NB4 (cell line): ENCODE measurements at regions not wholly inside any gene's neighbourhood (a gene's known extent, or its start where the extent isn't known, plus 50 kb on each side); places are given as distances from the start of the nearest gene placed in this dataset.

Source experiments
- MYC ChIP-seq: IDR thresholded peaks from 2 replicates; pipeline ENCODE4 v1.6.1; 2011; ENCODE audit warnings: low read depth, low read length
- POLR2A ChIP-seq: IDR thresholded peaks from 2 replicates; pipeline ENCODE4 v1.6.1; 2011; ENCODE audit warnings: mild to moderate bottlenecking; ENCODE audit not compliant: insufficient read length; ENCODE audit errors: extremely low read depth
- TF ChIP-seq, protein P1 (sequence below): IDR thresholded peaks from one replicate; pipeline ENCODE4 v1.5.1; 2012; ENCODE audit warnings: low read depth, low read length

- TF ChIP-seq, protein P1, sequence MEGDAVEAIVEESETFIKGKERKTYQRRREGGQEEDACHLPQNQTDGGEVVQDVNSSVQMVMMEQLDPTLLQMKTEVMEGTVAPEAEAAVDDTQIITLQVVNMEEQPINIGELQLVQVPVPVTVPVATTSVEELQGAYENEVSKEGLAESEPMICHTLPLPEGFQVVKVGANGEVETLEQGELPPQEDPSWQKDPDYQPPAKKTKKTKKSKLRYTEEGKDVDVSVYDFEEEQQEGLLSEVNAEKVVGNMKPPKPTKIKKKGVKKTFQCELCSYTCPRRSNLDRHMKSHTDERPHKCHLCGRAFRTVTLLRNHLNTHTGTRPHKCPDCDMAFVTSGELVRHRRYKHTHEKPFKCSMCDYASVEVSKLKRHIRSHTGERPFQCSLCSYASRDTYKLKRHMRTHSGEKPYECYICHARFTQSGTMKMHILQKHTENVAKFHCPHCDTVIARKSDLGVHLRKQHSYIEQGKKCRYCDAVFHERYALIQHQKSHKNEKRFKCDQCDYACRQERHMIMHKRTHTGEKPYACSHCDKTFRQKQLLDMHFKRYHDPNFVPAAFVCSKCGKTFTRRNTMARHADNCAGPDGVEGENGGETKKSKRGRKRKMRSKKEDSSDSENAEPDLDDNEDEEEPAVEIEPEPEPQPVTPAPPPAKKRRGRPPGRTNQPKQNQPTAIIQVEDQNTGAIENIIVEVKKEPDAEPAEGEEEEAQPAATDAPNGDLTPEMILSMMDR = no peak
- TF ChIP-seq POLR2A (no peak), MYC (no peak)
Measured at GRCh38 chr7:135808206-135808605, 59.6 kb upstream of the FAM180A start.
